Transverse colon (tissue), 4 donors: ENCODE measurements at regions not wholly inside any gene's neighbourhood (a gene's known extent, or its start where the extent isn't known, plus 50 kb on each side); places are given as distances from the start of the nearest gene placed in this dataset.

ENCODE experiments used
- CTCF ChIP-seq, 5 experiments: fragments of 200-600 bp in 3 of 5; fragments of 450-650 bp in 2 of 5; sonication (generic) in 3 of 5; IDR thresholded peaks; 1 replicate in 2 of 5; 2 replicates in 3 of 5; pipeline ENCODE4 v1.5.1; 2016 to 2017; ENCODE audit warnings: antibody characterized with exemption in 5 of 5, inconsistent platforms in 3 of 5, mild to moderate bottlenecking in 2 of 5, moderate library complexity in 1 of 5
- EP300 ChIP-seq: sonication (generic); formaldehyde crosslinking; IDR thresholded peaks from one replicate; pipeline ENCODE4 v1.6.1; 2017; ENCODE audit warnings: antibody characterized with exemption, low read depth
- POLR2A ChIP-seq: fragments of 450-650 bp; IDR thresholded peaks from one replicate; pipeline ENCODE4 v1.6.1; 2016; ENCODE audit warnings: antibody characterized with exemption, mild to moderate bottlenecking, moderate library complexity
- POLR2AphosphoS5 ChIP-seq, 3 donors: sonication (generic); formaldehyde crosslinking; IDR thresholded peaks; one replicate each; pipeline ENCODE4 v1.6.1; 2016; ENCODE audit warnings: antibody characterized with exemption in 3 of 3

DNA sequence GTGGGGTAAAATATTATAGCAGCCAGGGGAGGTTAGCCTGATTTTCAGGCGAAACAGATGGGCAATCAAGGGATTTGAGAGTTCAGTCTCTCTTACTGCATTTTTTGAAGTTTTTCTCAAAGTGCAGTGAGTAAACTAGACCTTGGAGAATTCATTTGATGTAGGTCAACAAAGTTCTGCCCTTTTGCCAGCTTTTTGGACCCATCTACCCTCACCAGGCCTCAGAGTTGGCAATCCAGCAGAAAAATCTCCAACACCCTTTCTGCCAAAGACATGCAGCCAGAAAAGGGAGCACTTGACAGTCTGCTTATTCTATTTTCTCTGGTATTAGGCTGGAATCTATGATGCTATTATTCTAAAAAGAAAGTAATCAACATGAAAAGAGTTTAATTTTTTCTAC lies 162.2 kb upstream of the TOM1L1 start:
- TF ChIP-seq POLR2AphosphoS5 (IDR thresholded peaks at IDR 0.05): no peak
- TF ChIP-seq CTCF (IDR thresholded peaks at IDR 0.05): no peak
- no peak for TF ChIP-seq POLR2A
- no peak for TF ChIP-seq EP300
